DOHH2 (cell line): ENCODE measurements at regions not wholly inside any gene's neighbourhood (a gene's known extent, or its start where the extent isn't known, plus 50 kb on each side); places are given as distances from the start of the nearest gene placed in this dataset.

Experiments used
- CTCF ChIP-seq: fragments of 200-600 bp; sonication (generic); IDR thresholded peaks from one replicate; pipeline ENCODE4 v1.5.1; 2014; ENCODE audit warnings: antibody characterized with exemption, mild to moderate bottlenecking, low read depth, low read length; ENCODE audit not compliant: poor library complexity, severe bottlenecking
- EZH2phosphoT487 ChIP-seq: fragments of 200-600 bp; sonication (generic); IDR thresholded peaks from 2 replicates; pipeline ENCODE4 v1.6.1; 2017; ENCODE audit warnings: borderline replicate concordance, mild to moderate bottlenecking, antibody characterized with exemption, low read length, moderate library complexity, mixed read lengths

GRCh38 chr11:110802162-110802561 lies 89.9 kb upstream of the ARHGAP20 start:
- TF ChIP-seq CTCF = no peak
- no peak for TF ChIP-seq EZH2phosphoT487
